8988T (cell line): ENCODE measurements at regions not wholly inside any gene's neighbourhood (a gene's known extent, or its start where the extent isn't known, plus 50 kb on each side); places are given as distances from the start of the nearest gene placed in this dataset.
"Not testable (repeated sequence)": the region's sequence is repeated elsewhere in the genome, so short reads cannot be mapped to it uniquely, and the experiment has no call there.

Experiments used
- DNase-seq: peaks from one replicate; pipeline ENCODE4 v3.0.0; 2011

- DNase-seq = no peak
Measured at GRCh38 chr1:218887141-218887925, 286.3 kb upstream of the LYPLAL1 start.

- no peak for DNase-seq
Measured at GRCh38 chr1:218890451-218890850, 283.2 kb upstream of the LYPLAL1 start.

GRCh38 chr1:218891577-218891976 is 282.1 kb upstream of the LYPLAL1 start:
- no peak for DNase-seq

- DNase-seq = no peak
Measured at GRCh38 chr1:218895064-218895587, 278.6 kb upstream of the LYPLAL1 start.

- no peak for DNase-seq
Measured at GRCh38 chr1:218896202-218896601, 277.5 kb upstream of the LYPLAL1 start.

- DNase-seq = no peak
Measured at GRCh38 chr1:218898921-218899320, 274.8 kb upstream of the LYPLAL1 start.

- DNase-seq = no peak
Measured at GRCh38 chr1:218900615-218901014, 273.1 kb upstream of the LYPLAL1 start.

GRCh38 chr1:218904416-218904815 is 269.3 kb upstream of the LYPLAL1 start:
- no peak for DNase-seq

- DNase-seq = no peak
Measured at GRCh38 chr1:218916720-218917119, 257.0 kb upstream of the LYPLAL1 start.

- DNase-seq = no peak
Measured at GRCh38 chr1:218917656-218918055, 256.0 kb upstream of the LYPLAL1 start.

GRCh38 chr1:218925777-218926176 is 247.9 kb upstream of the LYPLAL1 start:
- DNase-seq = no peak

- no peak for DNase-seq
Measured at GRCh38 chr1:218926631-218927030, 247.0 kb upstream of the LYPLAL1 start.

GRCh38 chr1:218930000-218930399 is 243.7 kb upstream of the LYPLAL1 start:
- DNase-seq = no peak

GRCh38 chr1:218930472-218931241 is 243.0 kb upstream of the LYPLAL1 start:
- no peak for DNase-seq

GRCh38 chr1:218931324-218931723 is 242.4 kb upstream of the LYPLAL1 start:
- DNase-seq = no peak

- no peak for DNase-seq
Measured at GRCh38 chr1:218933513-218933912, 240.2 kb upstream of the LYPLAL1 start.

- not testable (repeated sequence) for DNase-seq
Measured at GRCh38 chr1:218935408-218935807, 238.3 kb upstream of the LYPLAL1 start.

GRCh38 chr1:218938259-218938658 is 235.4 kb upstream of the LYPLAL1 start:
- no peak for DNase-seq

GRCh38 chr1:218939095-218939494 is 234.6 kb upstream of the LYPLAL1 start:
- no peak for DNase-seq

- no peak for DNase-seq
Measured at GRCh38 chr1:218942431-218942830, 231.2 kb upstream of the LYPLAL1 start.

- DNase-seq = no peak
Measured at GRCh38 chr1:218943371-218943770, 230.3 kb upstream of the LYPLAL1 start.

GRCh38 chr1:218945050-218945449 is 228.6 kb upstream of the LYPLAL1 start:
- no peak for DNase-seq

- no peak for DNase-seq
Measured at GRCh38 chr1:218946147-218946546, 227.5 kb upstream of the LYPLAL1 start.

GRCh38 chr1:218948446-218948845 is 225.2 kb upstream of the LYPLAL1 start:
- no peak for DNase-seq
